ENCODE measurements at regions not wholly inside any gene's neighbourhood (a gene's known extent, or its start where the extent isn't known, plus 50 kb on each side); places are given as distances from the start of the nearest gene placed in this dataset.

GRCh38 chr3:180267202-180267843, 230.6 kb upstream of the PEX5L start:
- no peaks in the 10 kb centered on the region for H3K27me3 Mint-ChIP-seq (ENCODE audit: insufficient read depth, low read depth, poor library complexity)
- Histone ChIP-seq H3K4me3 (no peak overlapping the region), H3K4me2 (no peak overlapping the region), H3F3A (replicated peaks; ENCODE audit: low read depth) (no peaks in the 10 kb centered on the region), H3K79me2 (replicated peaks; ENCODE audit: insufficient read depth) (no peaks in the 10 kb centered on the region), H3K4me1 (ENCODE audit: insufficient read depth) (no peaks in the 10 kb centered on the region), H3K9me2 (ENCODE audit: insufficient read depth) (peaks cover 10% of the 10 kb centered on the region; the same call in 1 of the 2 replicates), H3K27me3 (ENCODE audit: insufficient read depth) (no peaks in the 10 kb centered on the region), H3K36me3 (ENCODE audit: insufficient read depth) (no peaks in the 10 kb centered on the region), H4K20me1 (replicated peaks; ENCODE audit: insufficient read depth) (no peaks in the 10 kb centered on the region), H2AFZ (peak overlapping the region; percentile 29; the same call in 1 of the 2 replicates), H3K27ac (ENCODE audit: low read depth) (no peak overlapping the region)
- ATAC-seq (no peak), DNase-seq (ENCODE audit: low spot score) (no peak)
- no peak overlapping the region for H3K27ac Mint-ChIP-seq
- peaks cover 9% of the 10 kb centered on the region for H3K9me3 Mint-ChIP-seq
- H3K36me3 Mint-ChIP-seq (ENCODE audit: low read depth) = no peaks in the 10 kb centered on the region
- H3K4me3 Mint-ChIP-seq = no peak overlapping the region
- TF ChIP-seq REST (IDR thresholded peaks at IDR 0.05; ENCODE audit: unreplicated experiment) (no peak), EZH2 (IDR thresholded peaks at IDR 0.05; ENCODE audit: low read depth, unreplicated experiment) (no peak), ETS1 (IDR thresholded peaks at IDR 0.05) (no peak), EZH2phosphoT487 (IDR thresholded peaks at IDR 0.05; ENCODE audit: unreplicated experiment) (no peak), CTCF (conservative IDR thresholded peaks at IDR 0.05; ENCODE audit: low read depth in 2 of 2) (no peak), NANOG (IDR thresholded peaks at IDR 0.05; ENCODE audit: borderline replicate concordance) (no peak), POLR2AphosphoS5 (IDR thresholded peaks at IDR 0.05; ENCODE audit: low read depth) (no peak), CREB1 (CRISPR knock-in tag; IDR thresholded peaks at IDR 0.05; ENCODE audit: low read depth) (no peak), ZNF114 (CRISPR knock-in tag; IDR thresholded peaks at IDR 0.05) (no peak), ZNF331 (CRISPR knock-in tag; IDR thresholded peaks at IDR 0.05; ENCODE audit: low read depth) (no peak)
- no peaks in the 10 kb centered on the region for H3K4me1 Mint-ChIP-seq

Measured in GM23338 (cell line).